GM23338 (cell line): ENCODE measurements at regions not wholly inside any gene's neighbourhood (a gene's known extent, or its start where the extent isn't known, plus 50 kb on each side); places are given as distances from the start of the nearest gene placed in this dataset.

Experiments
- ATAC-seq: fragments of 200-7000 bp; cut with Tn5 transposase; 3 replicates; pipeline ENCODE4 v1.9.1; 2020
- DNase-seq: peaks from one replicate; pipeline ENCODE4 v3.0.0-alpha.2; 2015; ENCODE audit warnings: low spot score
- H2AFZ ChIP-seq: fragments of 200-600 bp; sonication (generic); 2 replicates; pipeline ENCODE4 v1.8.0; 2016; ENCODE audit warnings: antibody characterized with exemption, mild to moderate bottlenecking, moderate library complexity
- H3F3A ChIP-seq: fragments of 200-600 bp; sonication (generic); replicated peaks from 2 replicates; pipeline ENCODE4 v1.8.0; 2017; ENCODE audit warnings: antibody characterized with exemption, mixed run types, low read depth
- H3K27ac ChIP-seq: fragments of 200-600 bp; sonication (generic); 2 replicates; pipeline ENCODE4 v1.6.1; 2016; ENCODE audit warnings: low read depth
- H3K27me3 ChIP-seq: fragments of 200-600 bp; sonication (generic); 2 replicates; pipeline ENCODE4 v1.8.0; 2016; ENCODE audit warnings: mild to moderate bottlenecking, mixed run types, moderate library complexity; ENCODE audit not compliant: insufficient read depth
- H3K36me3 ChIP-seq: fragments of 200-600 bp; sonication (generic); 2 replicates; pipeline ENCODE4 v1.8.0; 2016; ENCODE audit warnings: mild to moderate bottlenecking; ENCODE audit not compliant: insufficient read depth
- H3K4me1 ChIP-seq: fragments of 200-600 bp; sonication (generic); 2 replicates; pipeline ENCODE4 v1.8.0; 2016; ENCODE audit warnings: mild to moderate bottlenecking, moderate library complexity; ENCODE audit not compliant: insufficient read depth
- H3K4me2 ChIP-seq: fragments of 200-600 bp; sonication (generic); 2 replicates; pipeline ENCODE4 v1.7.1; 2017; ENCODE audit warnings: mixed run types
- H3K4me3 ChIP-seq: fragments of 200-600 bp; sonication (generic); 2 replicates; pipeline ENCODE4 v1.6.1; 2016; ENCODE audit warnings: mixed run types
- H3K79me2 ChIP-seq: fragments of 200-600 bp; sonication (generic); replicated peaks from 2 replicates; pipeline ENCODE4 v1.8.0; 2017; ENCODE audit warnings: mild to moderate bottlenecking; ENCODE audit not compliant: insufficient read depth
- H3K9me2 ChIP-seq: fragments of 200-600 bp; sonication (generic); 2 replicates; pipeline ENCODE4 v1.8.0; 2017; ENCODE audit not compliant: insufficient read depth
- H4K20me1 ChIP-seq: fragments of 200-600 bp; sonication (generic); replicated peaks from 2 replicates; pipeline ENCODE4 v1.8.0; 2017; ENCODE audit warnings: mild to moderate bottlenecking; ENCODE audit not compliant: insufficient read depth
- H3K27ac Mint-ChIP-seq: 2 replicates; pipeline ENCODE4 v1.8.0; 2020; ENCODE audit warnings: inconsistent platforms, mild to moderate bottlenecking, moderate library complexity, mixed read lengths
- H3K27me3 Mint-ChIP-seq: 3 replicates; pipeline ENCODE4 v1.8.0; 2022; ENCODE audit warnings: low read depth, mild to moderate bottlenecking, moderate library complexity, mixed read lengths, inconsistent platforms; ENCODE audit not compliant: insufficient read depth, poor library complexity
- H3K36me3 Mint-ChIP-seq: 3 replicates; pipeline ENCODE4 v1.8.0; 2021; ENCODE audit warnings: low read depth, mild to moderate bottlenecking, inconsistent platforms, moderate library complexity, mixed read lengths
- H3K4me1 Mint-ChIP-seq: 3 replicates; pipeline ENCODE4 v1.8.0; 2020; ENCODE audit warnings: mild to moderate bottlenecking, inconsistent platforms, mixed read lengths
- H3K4me3 Mint-ChIP-seq: 3 replicates; pipeline ENCODE4 v1.8.0; 2021; ENCODE audit warnings: moderate library complexity, mild to moderate bottlenecking, inconsistent platforms, mixed read lengths
- H3K9me3 Mint-ChIP-seq: 3 replicates; pipeline ENCODE4 v1.8.0; 2020; ENCODE audit warnings: moderate library complexity, mild to moderate bottlenecking, inconsistent platforms, mixed read lengths
- CREB1 ChIP-seq: fragments of 250-450 bp; sonication (Bioruptor Pico); IDR thresholded peaks from 2 replicates; pipeline ENCODE4 v1.5.0; 2020; ENCODE audit warnings: low read depth, mild to moderate bottlenecking, moderate library complexity
- CTCF ChIP-seq, 2 experiments: fragments of 200-600 bp in 1 of 2; sonication (generic) in 1 of 2; conservative IDR thresholded peaks; 2 replicates each; pipeline versions ENCODE4 v1.5.1 to v1.6.1; 2016 to 2017; ENCODE audit warnings: antibody characterized with exemption in 2 of 2, low read depth in 2 of 2, mild to moderate bottlenecking in 2 of 2, moderate library complexity in 1 of 2
- ETS1 ChIP-seq: IDR thresholded peaks from 2 replicates; pipeline ENCODE4 v1.6.1; 2016; ENCODE audit warnings: antibody characterized with exemption
- EZH2 ChIP-seq: fragments of 200-600 bp; sonication (generic); IDR thresholded peaks from one replicate; pipeline ENCODE4 v1.8.0; 2017; ENCODE audit warnings: antibody characterized with exemption, mild to moderate bottlenecking, low read depth; ENCODE audit not compliant: unreplicated experiment
- EZH2phosphoT487 ChIP-seq: fragments of 200-600 bp; sonication (generic); IDR thresholded peaks from one replicate; pipeline ENCODE4 v1.8.1; 2018; ENCODE audit warnings: antibody characterized with exemption; ENCODE audit not compliant: unreplicated experiment
- JUNB ChIP-seq: IDR thresholded peaks from one replicate; pipeline ENCODE4 v1.6.1; 2016; ENCODE audit warnings: antibody characterized with exemption; ENCODE audit not compliant: unreplicated experiment
- NANOG ChIP-seq: IDR thresholded peaks from 2 replicates; pipeline ENCODE4 v1.6.1; 2016; ENCODE audit warnings: antibody characterized with exemption, borderline replicate concordance
- POLR2AphosphoS5 ChIP-seq: IDR thresholded peaks from 2 replicates; pipeline ENCODE4 v1.6.1; 2016; ENCODE audit warnings: antibody characterized with exemption, low read depth
- STAT1 ChIP-seq: IDR thresholded peaks from one replicate; pipeline ENCODE4 v1.6.1; 2016; ENCODE audit warnings: antibody characterized with exemption; ENCODE audit not compliant: unreplicated experiment
- ZNF114 ChIP-seq: fragments of 250-450 bp; sonication (Bioruptor Pico); IDR thresholded peaks from 2 replicates; pipeline ENCODE4 v1.5.0; 2020; ENCODE audit warnings: mild to moderate bottlenecking, moderate library complexity
- ZNF331 ChIP-seq: fragments of 250-450 bp; sonication (Bioruptor Pico); IDR thresholded peaks from 2 replicates; pipeline ENCODE4 v1.5.0; 2020; ENCODE audit warnings: low read depth, mild to moderate bottlenecking, moderate library complexity
- TF ChIP-seq, protein P1 (sequence below): IDR thresholded peaks from one replicate; pipeline ENCODE4 v1.6.1; 2018; ENCODE audit warnings: antibody characterized with exemption; ENCODE audit not compliant: unreplicated experiment

DNA sequence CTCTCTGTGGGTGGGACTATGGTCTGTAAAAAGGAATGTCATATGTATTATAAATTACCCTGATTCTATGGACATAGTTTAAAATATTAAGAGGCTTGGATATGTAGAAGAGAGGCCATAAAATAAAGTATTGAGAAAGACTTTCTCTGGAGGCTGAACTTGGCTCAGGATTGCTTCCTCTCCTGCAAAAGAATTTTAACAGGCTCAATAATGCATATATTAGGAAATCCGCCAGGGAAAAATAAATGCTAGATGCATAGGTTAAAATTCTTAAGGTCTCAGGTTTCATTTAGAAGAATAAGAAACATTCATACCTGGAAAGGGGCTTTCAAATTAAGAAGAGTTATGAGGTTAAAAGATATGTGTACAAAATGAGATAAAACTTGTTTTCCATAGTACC is 424.3 kb downstream of the ARAP2 start:
- Histone ChIP-seq H3K4me1 (no peaks in the 10 kb centered on the region), H3K27ac (no peak overlapping the region), H3F3A (no peaks in the 10 kb centered on the region), H3K79me2 (no peaks in the 10 kb centered on the region), H4K20me1 (no peaks in the 10 kb centered on the region), H3K36me3 (no peaks in the 10 kb centered on the region), H3K9me2 (no peaks in the 10 kb centered on the region), H3K4me2 (no peak overlapping the region), H3K27me3 (no peaks in the 10 kb centered on the region), H3K4me3 (no peak overlapping the region), H2AFZ (no peak overlapping the region)
- Mint-ChIP-seq H3K36me3 (no peaks in the 10 kb centered on the region), H3K9me3 (no peaks in the 10 kb centered on the region), H3K27me3 (no peaks in the 10 kb centered on the region), H3K4me1 (peaks cover 13% of the 10 kb centered on the region; the same call in 2 of the 3 replicates), H3K27ac (no peak overlapping the region), H3K4me3 (no peak overlapping the region)
- TF ChIP-seq CTCF (conservative IDR thresholded peaks at IDR 0.05; ENCODE audit: low read depth in 2 of 2): no peak
- no peak for ATAC-seq
- no peak for DNase-seq

DNA sequence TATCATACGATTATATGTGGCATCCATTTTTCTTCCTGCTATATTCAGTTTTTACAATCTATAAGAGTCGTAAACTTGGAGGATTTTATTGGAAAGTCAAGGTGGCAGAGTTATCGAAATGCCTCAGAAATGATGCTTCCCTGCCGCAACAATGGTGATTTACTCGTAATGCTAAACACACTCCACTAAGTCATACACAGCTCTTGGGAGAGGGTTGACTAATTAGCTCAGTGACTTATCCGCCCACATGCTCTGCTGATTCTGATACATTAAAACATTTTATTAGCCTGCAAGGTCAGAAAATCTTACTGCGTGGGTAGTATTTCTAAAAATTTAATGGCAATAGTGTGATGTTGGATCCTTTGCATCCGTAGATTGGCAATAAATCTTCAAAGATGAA is 420.1 kb downstream of the ARAP2 start:
- Histone ChIP-seq H3K9me2 (no peaks in the 10 kb centered on the region), H2AFZ (no peak overlapping the region), H3K79me2 (no peaks in the 10 kb centered on the region), H3K4me2 (no peak overlapping the region), H3K27me3 (no peaks in the 10 kb centered on the region), H3K4me3 (no peak overlapping the region), H3F3A (no peaks in the 10 kb centered on the region), H3K36me3 (no peaks in the 10 kb centered on the region), H4K20me1 (no peaks in the 10 kb centered on the region), H3K4me1 (no peaks in the 10 kb centered on the region), H3K27ac (no peak overlapping the region)
- 0 out of 2 replicates have a peak overlapping the region, but pooled peaks have one; percentile 32 for H3K27ac Mint-ChIP-seq
- H3K36me3 Mint-ChIP-seq: no peaks in the 10 kb centered on the region
- H3K9me3 Mint-ChIP-seq: no peaks in the 10 kb centered on the region
- no peak overlapping the region for H3K4me3 Mint-ChIP-seq
- DNase-seq (no peak), ATAC-seq (no peak)
- TF ChIP-seq POLR2AphosphoS5 (no peak), EZH2phosphoT487 (no peak)
- peaks cover 9% of the 10 kb centered on the region; the same call in 2 of the 3 replicates for H3K4me1 Mint-ChIP-seq
- no peaks in the 10 kb centered on the region for H3K27me3 Mint-ChIP-seq

- Histone ChIP-seq H3K4me2 (no peak overlapping the region), H3K4me1 (no peaks in the 10 kb centered on the region), H3K9me2 (peaks cover 5% of the 10 kb centered on the region; the same call in 1 of the 2 replicates), H3K79me2 (no peaks in the 10 kb centered on the region), H2AFZ (no peak overlapping the region), H4K20me1 (no peaks in the 10 kb centered on the region), H3K36me3 (no peaks in the 10 kb centered on the region), H3K27ac (no peak overlapping the region), H3K4me3 (no peak overlapping the region), H3F3A (no peaks in the 10 kb centered on the region), H3K27me3 (no peaks in the 10 kb centered on the region)
- DNase-seq (no peak), ATAC-seq (no peak)
- Mint-ChIP-seq H3K4me1 (no peaks in the 10 kb centered on the region; the same call in 2 of the 3 replicates), H3K9me3 (peaks cover 6% of the 10 kb centered on the region), H3K27ac (no peak overlapping the region), H3K4me3 (no peak overlapping the region), H3K36me3 (0 out of 3 replicates have a peak, but pooled peaks cover 3% of the 10 kb centered on the region), H3K27me3 (no peaks in the 10 kb centered on the region)
- TF ChIP-seq ZNF331 (no peak), JUNB (no peak), POLR2AphosphoS5 (no peak), ZNF114 (CRISPR knock-in tag) (no peak), EZH2 (no peak), STAT1 (no peak), ETS1 (no peak), CREB1 (no peak), NANOG (no peak), CTCF (conservative IDR thresholded peaks at IDR 0.05; ENCODE audit: low read depth in 2 of 2) (no peak), EZH2phosphoT487 (no peak)
- TF ChIP-seq, protein P1, sequence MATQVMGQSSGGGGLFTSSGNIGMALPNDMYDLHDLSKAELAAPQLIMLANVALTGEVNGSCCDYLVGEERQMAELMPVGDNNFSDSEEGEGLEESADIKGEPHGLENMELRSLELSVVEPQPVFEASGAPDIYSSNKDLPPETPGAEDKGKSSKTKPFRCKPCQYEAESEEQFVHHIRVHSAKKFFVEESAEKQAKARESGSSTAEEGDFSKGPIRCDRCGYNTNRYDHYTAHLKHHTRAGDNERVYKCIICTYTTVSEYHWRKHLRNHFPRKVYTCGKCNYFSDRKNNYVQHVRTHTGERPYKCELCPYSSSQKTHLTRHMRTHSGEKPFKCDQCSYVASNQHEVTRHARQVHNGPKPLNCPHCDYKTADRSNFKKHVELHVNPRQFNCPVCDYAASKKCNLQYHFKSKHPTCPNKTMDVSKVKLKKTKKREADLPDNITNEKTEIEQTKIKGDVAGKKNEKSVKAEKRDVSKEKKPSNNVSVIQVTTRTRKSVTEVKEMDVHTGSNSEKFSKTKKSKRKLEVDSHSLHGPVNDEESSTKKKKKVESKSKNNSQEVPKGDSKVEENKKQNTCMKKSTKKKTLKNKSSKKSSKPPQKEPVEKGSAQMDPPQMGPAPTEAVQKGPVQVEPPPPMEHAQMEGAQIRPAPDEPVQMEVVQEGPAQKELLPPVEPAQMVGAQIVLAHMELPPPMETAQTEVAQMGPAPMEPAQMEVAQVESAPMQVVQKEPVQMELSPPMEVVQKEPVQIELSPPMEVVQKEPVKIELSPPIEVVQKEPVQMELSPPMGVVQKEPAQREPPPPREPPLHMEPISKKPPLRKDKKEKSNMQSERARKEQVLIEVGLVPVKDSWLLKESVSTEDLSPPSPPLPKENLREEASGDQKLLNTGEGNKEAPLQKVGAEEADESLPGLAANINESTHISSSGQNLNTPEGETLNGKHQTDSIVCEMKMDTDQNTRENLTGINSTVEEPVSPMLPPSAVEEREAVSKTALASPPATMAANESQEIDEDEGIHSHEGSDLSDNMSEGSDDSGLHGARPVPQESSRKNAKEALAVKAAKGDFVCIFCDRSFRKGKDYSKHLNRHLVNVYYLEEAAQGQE: no peak
Observed at GRCh38 chr4:35835893-35836292, 408.4 kb downstream of the ARAP2 start.
